Heart right ventricle (tissue), 16 donors: ENCODE measurements at regions not wholly inside any gene's neighbourhood (a gene's known extent, or its start where the extent isn't known, plus 50 kb on each side); places are given as distances from the start of the nearest gene placed in this dataset.
A peak's percentile ranks its signal among the peaks of the same experiment; 100 is the strongest.

Experiments
- ATAC-seq, 8 donors: fragments of 200-7000 bp; cut with Tn5 transposase; one replicate each; pipeline ENCODE4 v1.9.1; 2020; ENCODE audit warnings: mild to moderate bottlenecking in 8 of 8, moderate library complexity in 8 of 8, moderate number of reproducible peaks in 1 of 8
- DNase-seq, 2 donors: peaks; one replicate each; pipeline ENCODE4 v3.0.0-alpha.2; 2020
- H3K27ac ChIP-seq, 10 donors: fragments of 200-600 bp; sonication (generic) in 2 of 10; one replicate each; pipeline versions ENCODE4 v1.5.0 to v1.8.0; 2020 to 2022; ENCODE audit warnings: mild to moderate bottlenecking in 3 of 10
- H3K27me3 ChIP-seq, 7 donors: fragments of 200-600 bp; one replicate each; pipeline ENCODE4 v1.8.0; 2021 to 2022; ENCODE audit warnings: mild to moderate bottlenecking in 2 of 7
- H3K36me3 ChIP-seq, 9 donors: fragments of 200-600 bp; sonication (generic) in 1 of 9; one replicate each; pipeline versions ENCODE4 v1.5.0 to v1.8.0; 2020 to 2022; ENCODE audit warnings: mild to moderate bottlenecking in 2 of 9
- H3K4me1 ChIP-seq, 9 donors: fragments of 200-600 bp; sonication (generic) in 1 of 9; one replicate each; pipeline versions ENCODE4 v1.5.0 to v1.8.0; 2020 to 2022; ENCODE audit warnings: mild to moderate bottlenecking in 4 of 9
- H3K4me3 ChIP-seq, 10 donors: fragments of 200-600 bp; sonication (generic) in 2 of 10; one replicate each; pipeline versions ENCODE4 v1.5.0 to v1.8.0; 2020 to 2022; ENCODE audit warnings: mild to moderate bottlenecking in 7 of 10, moderate library complexity in 2 of 10
- H3K9me3 ChIP-seq, 11 donors: fragments of 200-600 bp in 10 of 11; sonication (generic) in 2 of 11; one replicate each; pipeline versions ENCODE4 v1.5.0 to v1.8.0; 2013 to 2022; ENCODE audit warnings: mild to moderate bottlenecking in 2 of 11, control low read depth in 1 of 11, moderate library complexity in 1 of 11
- CTCF ChIP-seq, 9 donors: fragments of 200-600 bp; sonication (generic) in 2 of 9; IDR thresholded peaks; one replicate each; pipeline versions ENCODE4 v1.5.0 to v1.8.0; 2021 to 2022; ENCODE audit warnings: antibody characterized with exemption in 9 of 9, mild to moderate bottlenecking in 5 of 9, moderate library complexity in 1 of 9
- WGBS, 2 donors: extraction: QIAGEN DNeasy Blood & Tissue Kit; methylation state at CpG; one replicate each; pipeline ENCODE4 v1.1.7; 2013; ENCODE audit warnings: inconsistent platforms in 1 of 2; 5-methylcytosine and 5-hydroxymethylcytosine counted together
- intact Hi-C, 10 donors: fragments of 100-400 bp; cut with DNase I; formaldehyde crosslinking; loops; one replicate each; pipeline versions ENCODE4 v1.11.1 to v1.14.2; 2022
- donor health status: Arrhythmogenic right ventricular cardiomyopathy.
- donor health status: ischemic (EF 13 %, LVEDD 7.1; RV severe dilation, severe dysfunction).
- donor health status: healthy with polysubstance abuse.
- donor health status: DM: no; HTN: yes; CAD: no.
- donor health status: DM: no; HTN: no; CAD: no.
- donor health status: ischemic (EF 25% LVEDD 6.9; RV normal size, moderate dysfunction).
- donor health status: ischemic (EF 25% LVEDD 5.7; RV mildly dilated, moderate dysfunction).
- donor health status: healthy.
- donor health status: DM: yes; HTN: yes; CAD: no.
- donor health status: Ischemic cardiomyopathy.
- donor health status: ischemic (EF 35%, LVEDD 5.7; RV mildly dilated, moderate dysfunction).
- donor health status: nonischemic (EF 11% LVEDD 7.7; RV severe dilation, severe dysfunction).
- donor health status: DM: yes; HTN: yes; CAD: no.
- donor health status: PGD.
- donor health status: ischemic (EF 29% LVEDD 5.4; RV normal size, mild dysfunction).
- donor health status: nonischemic (EF 23%, LVEDD 6.1; RV moderate dilation, normal function).

GRCh38 chr4:14452001-14452400 lies 550.3 kb upstream of the CPEB2 start:
- Histone ChIP-seq H3K27ac (no peak overlapping the region), H3K4me1 (peaks cover 0 to 11% (median 0%) of the 10 kb centered on the region in 9 donors), H3K4me3 (no peak overlapping the region), H3K36me3 (no peaks in the 10 kb centered on the region), H3K27me3 (no peaks in the 10 kb centered on the region), H3K9me3 (no peaks in the 10 kb centered on the region)
- no peak for TF ChIP-seq CTCF (IDR thresholded peaks at IDR 0.05)
- ATAC-seq (no peak), DNase-seq (no peak)
- intact Hi-C loops, result no loop called here
- WGBS, 2 donors, result 30 to 36% methylated on average over 12 of the region's 12 CpGs

- TF ChIP-seq CTCF (IDR thresholded peaks at IDR 0.05), result no peak
- no peak for ATAC-seq
- Histone ChIP-seq H3K4me1 (peaks cover 0 to 11% (median 0%) of the 10 kb centered on the region in 9 donors), H3K27me3 (no peaks in the 10 kb centered on the region), H3K9me3 (no peaks in the 10 kb centered on the region), H3K36me3 (no peaks in the 10 kb centered on the region), H3K27ac (no peak overlapping the region), H3K4me3 (no peak overlapping the region)
- intact Hi-C loops, result no loop called here
- WGBS, 2 donors, result 31 to 35% methylated on average over 6 of the region's 6 CpGs
- no peak for DNase-seq
Observed at GRCh38 chr4:14452764-14453163, 549.5 kb upstream of the CPEB2 start.

GRCh38 chr4:14458463-14458862 lies 543.8 kb upstream of the CPEB2 start:
- H3K4me3 ChIP-seq, result no peak overlapping the region
- no peaks in the 10 kb centered on the region for H3K36me3 ChIP-seq
- no peak overlapping the region for H3K27ac ChIP-seq
- WGBS, 2 donors, result 87 to 91% methylated on average over 2 of the region's 2 CpGs
- H3K4me1 ChIP-seq, result peaks cover 0 to 4% (median 0%) of the 10 kb centered on the region in 9 donors
- TF ChIP-seq CTCF (IDR thresholded peaks at IDR 0.05), result no peak
- intact Hi-C loops, result no loop called here
- no peak for ATAC-seq
- no peaks in the 10 kb centered on the region for H3K27me3 ChIP-seq
- H3K9me3 ChIP-seq, result no peaks in the 10 kb centered on the region
- no peak for DNase-seq

- DNase-seq (no peak), ATAC-seq (peak in 6 of 8 donors; percentile 16 to 70 (median 54))
- Histone ChIP-seq H3K4me3 (no peak overlapping the region), H3K9me3 (no peaks in the 10 kb centered on the region), H3K4me1 (peaks cover 0 to 8% (median 0%) of the 10 kb centered on the region in 9 donors), H3K36me3 (no peaks in the 10 kb centered on the region), H3K27ac (peak overlapping the region in 3 of 10 donors; percentile 17 to 56 (median 37)), H3K27me3 (no peaks in the 10 kb centered on the region)
- TF ChIP-seq CTCF (IDR thresholded peaks at IDR 0.05), result no peak
- intact Hi-C loops, result loop anchor here in 1 of 10 donors (10.0 kb wide), 1 partner anchor 250 kb away; no protein-coding TSS in a partner anchor
- 53 to 69% methylated on average over 1 of the region's 1 CpG for WGBS, 2 donors
Observed at GRCh38 chr4:14465057-14465456, 537.2 kb upstream of the CPEB2 start.
